Keratinocyte (primary cell): ENCODE measurements at regions not wholly inside any gene's neighbourhood (a gene's known extent, or its start where the extent isn't known, plus 50 kb on each side); places are given as distances from the start of the nearest gene placed in this dataset.

ENCODE experiments used
- DNase-seq: peaks from one replicate; pipeline ENCODE4 v3.0.0-alpha.2; 2011; ENCODE audit warnings: low read depth, missing footprints, low spot score
- FAIRE-seq: peaks from 2 replicates; lab custom pipeline; 2011; peaks lifted over from hg19 to GRCh38; lab: Jason Lieb, UNC
- H2AFZ ChIP-seq: 2 replicates; pipeline ENCODE4 v1.6.0; 2012; ENCODE audit warnings: low read length, control low read depth, inconsistent platforms; ENCODE audit not compliant: control insufficient read depth
- H3K27ac ChIP-seq: 2 replicates; pipeline ENCODE4 v1.5.1; 2011; ENCODE audit warnings: low read length; ENCODE audit not compliant: control insufficient read depth, insufficient read depth
- H3K27me3 ChIP-seq: 3 replicates; pipeline ENCODE4 v1.6.0; 2011; ENCODE audit warnings: low read length; ENCODE audit not compliant: control insufficient read depth, insufficient read depth; ENCODE audit errors: extremely low read depth
- H3K36me3 ChIP-seq, 2 experiments: 2 replicates in 1 of 2; 3 replicates in 1 of 2; pipeline ENCODE4 v1.5.1; 2011; ENCODE audit warnings: low read length in 2 of 2, mild to moderate bottlenecking in 1 of 2; ENCODE audit not compliant: control insufficient read depth in 2 of 2, insufficient read depth in 2 of 2; ENCODE audit errors: extremely low read depth in 1 of 2
- H3K4me1 ChIP-seq: 3 replicates; pipeline ENCODE4 v1.5.1; 2011; ENCODE audit warnings: low read length; ENCODE audit not compliant: control insufficient read depth, insufficient read depth; ENCODE audit errors: extremely low read depth
- H3K4me2 ChIP-seq: 3 replicates; pipeline ENCODE4 v1.6.0; 2011; ENCODE audit warnings: low read depth, low read length; ENCODE audit not compliant: control insufficient read depth, insufficient read depth; ENCODE audit errors: extremely low read depth
- H3K4me3 ChIP-seq, 3 experiments: fragments of 200-600 bp in 1 of 3; sonication (generic) in 1 of 3; 2 replicates in 2 of 3; 3 replicates in 1 of 3; pipeline ENCODE4 v1.5.1; 2011 to 2016; ENCODE audit warnings: low read length in 3 of 3, mild to moderate bottlenecking in 3 of 3, control low read depth in 2 of 3, inconsistent platforms in 1 of 3, low read depth in 1 of 3, mixed read lengths in 1 of 3, mixed run types in 1 of 3, moderate library complexity in 1 of 3; ENCODE audit not compliant: control insufficient read depth in 2 of 3, insufficient read depth in 2 of 3; ENCODE audit errors: extremely low read depth in 1 of 3
- H3K79me2 ChIP-seq: 2 replicates; pipeline ENCODE4 v1.6.0; 2012; ENCODE audit warnings: low read length; ENCODE audit not compliant: control insufficient read depth, insufficient read depth
- H3K9ac ChIP-seq: 3 replicates; pipeline ENCODE4 v1.6.0; 2011; ENCODE audit warnings: low read length; ENCODE audit not compliant: control insufficient read depth, insufficient read depth; ENCODE audit errors: extremely low read depth
- H3K9me1 ChIP-seq: 3 replicates; pipeline ENCODE4 v1.6.0; 2011; ENCODE audit warnings: low read length; ENCODE audit not compliant: control insufficient read depth, insufficient read depth; ENCODE audit errors: extremely low read depth
- H3K9me3 ChIP-seq: 2 replicates; pipeline ENCODE4 v1.5.1; 2012; ENCODE audit warnings: low read depth, low read length; ENCODE audit not compliant: control insufficient read depth
- H4K20me1 ChIP-seq: 3 replicates; pipeline ENCODE4 v1.6.0; 2011; ENCODE audit warnings: low read length; ENCODE audit not compliant: control insufficient read depth, insufficient read depth; ENCODE audit errors: extremely low read depth
- EZH2 ChIP-seq: IDR thresholded peaks from one replicate; pipeline ENCODE4 v1.6.1; 2012; ENCODE audit warnings: inconsistent platforms, mild to moderate bottlenecking, low read length, moderate library complexity
- dilution Hi-C: fragments of 300-500 bp; cut with MboI; formaldehyde crosslinking; loops from one replicate; pipeline ENCODE4 v1.7.0; 2020; ENCODE audit warnings: low sequenced_read_pairs; ENCODE audit not compliant: extremely low pct_ligation_motif_present
- TF ChIP-seq, protein P1 (sequence below), 3 experiments: IDR thresholded peaks in 1 of 3; conservative IDR thresholded peaks in 1 of 3; optimal IDR thresholded peaks in 1 of 3; 2 replicates in 2 of 3; 3 replicates in 1 of 3; pipeline versions ENCODE3 to v1.5.1; 2011; ENCODE audit warnings: low read length in 3 of 3, mild to moderate bottlenecking in 3 of 3, moderate library complexity in 2 of 3, control low read depth in 1 of 3, inconsistent platforms in 1 of 3; ENCODE audit not compliant: insufficient read depth in 2 of 3; ENCODE audit errors: extremely low read depth in 1 of 3

DNA sequence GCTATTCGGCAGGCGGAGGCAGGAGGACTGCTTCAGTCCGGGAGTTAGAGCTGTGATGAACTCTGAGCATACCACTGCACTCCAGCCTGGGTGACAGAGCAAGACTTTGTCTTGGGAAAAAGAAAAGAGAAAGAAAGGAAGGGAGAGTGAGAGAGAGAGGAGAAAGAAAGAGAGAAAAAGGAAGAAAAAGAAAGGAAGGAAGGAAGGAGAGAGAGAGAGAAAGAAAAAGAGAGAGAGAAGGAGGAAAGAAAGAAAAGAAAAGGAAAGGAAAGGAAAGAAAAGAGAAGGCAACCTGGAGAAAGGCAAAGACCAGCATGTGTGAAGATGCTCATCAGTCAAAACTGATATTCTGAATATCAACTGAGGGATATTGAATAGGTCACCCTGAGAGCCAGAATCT lies 143.1 kb upstream of the SASH1 start:
- H3K4me2 ChIP-seq, result no peak overlapping the region
- H3K9me1 ChIP-seq, result no peaks in the 10 kb centered on the region
- no peaks in the 10 kb centered on the region for H3K27me3 ChIP-seq
- H3K9ac ChIP-seq, result no peak overlapping the region
- dilution Hi-C loops, result no loop called here
- no peak overlapping the region for H3K27ac ChIP-seq
- no peak overlapping the region for H3K4me3 ChIP-seq
- H3K36me3 ChIP-seq, result no peaks in the 10 kb centered on the region
- no peak overlapping the region for H2AFZ ChIP-seq
- no peaks in the 10 kb centered on the region for H3K9me3 ChIP-seq
- DNase-seq, result no peak
- FAIRE-seq, result no peak
- no peaks in the 10 kb centered on the region for H3K4me1 ChIP-seq
- no peak for TF ChIP-seq EZH2
- TF ChIP-seq, protein P1, sequence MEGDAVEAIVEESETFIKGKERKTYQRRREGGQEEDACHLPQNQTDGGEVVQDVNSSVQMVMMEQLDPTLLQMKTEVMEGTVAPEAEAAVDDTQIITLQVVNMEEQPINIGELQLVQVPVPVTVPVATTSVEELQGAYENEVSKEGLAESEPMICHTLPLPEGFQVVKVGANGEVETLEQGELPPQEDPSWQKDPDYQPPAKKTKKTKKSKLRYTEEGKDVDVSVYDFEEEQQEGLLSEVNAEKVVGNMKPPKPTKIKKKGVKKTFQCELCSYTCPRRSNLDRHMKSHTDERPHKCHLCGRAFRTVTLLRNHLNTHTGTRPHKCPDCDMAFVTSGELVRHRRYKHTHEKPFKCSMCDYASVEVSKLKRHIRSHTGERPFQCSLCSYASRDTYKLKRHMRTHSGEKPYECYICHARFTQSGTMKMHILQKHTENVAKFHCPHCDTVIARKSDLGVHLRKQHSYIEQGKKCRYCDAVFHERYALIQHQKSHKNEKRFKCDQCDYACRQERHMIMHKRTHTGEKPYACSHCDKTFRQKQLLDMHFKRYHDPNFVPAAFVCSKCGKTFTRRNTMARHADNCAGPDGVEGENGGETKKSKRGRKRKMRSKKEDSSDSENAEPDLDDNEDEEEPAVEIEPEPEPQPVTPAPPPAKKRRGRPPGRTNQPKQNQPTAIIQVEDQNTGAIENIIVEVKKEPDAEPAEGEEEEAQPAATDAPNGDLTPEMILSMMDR (optimal IDR thresholded peaks at IDR 0.05 in 1 of 3, IDR thresholded peaks at IDR 0.05 in 1 of 3, conservative IDR thresholded peaks at IDR 0.05 in 1 of 3; ENCODE audit: extremely low read depth in 1 of 3, insufficient read depth in 2 of 3, low read length in 3 of 3), result no peak
- no peaks in the 10 kb centered on the region for H3K79me2 ChIP-seq
- no peaks in the 10 kb centered on the region for H4K20me1 ChIP-seq

DNA sequence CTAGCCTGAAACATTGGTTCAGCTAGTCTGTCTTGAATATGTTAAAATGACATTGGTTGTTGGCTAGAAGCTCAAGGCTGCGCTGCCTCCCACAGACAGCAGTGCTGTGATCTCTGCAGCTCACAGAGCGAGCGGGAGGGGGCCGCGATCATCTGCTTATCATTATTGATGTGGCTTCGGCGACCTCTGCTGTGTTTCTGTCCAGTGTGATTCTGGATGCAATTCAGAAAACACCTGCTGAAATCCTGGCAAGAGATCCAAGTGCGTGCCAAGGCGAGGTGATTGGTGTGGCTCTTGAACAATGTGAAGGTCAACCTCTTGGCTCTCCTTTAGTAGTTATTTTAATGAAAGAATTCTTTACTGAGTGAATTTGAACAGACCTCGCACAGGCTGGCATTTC lies 142.3 kb upstream of the SASH1 start:
- H3K4me1 ChIP-seq, result no peaks in the 10 kb centered on the region
- no peak overlapping the region for H2AFZ ChIP-seq
- no peak for DNase-seq
- H3K27me3 ChIP-seq, result no peaks in the 10 kb centered on the region
- H3K9me1 ChIP-seq, result no peaks in the 10 kb centered on the region
- H3K79me2 ChIP-seq, result no peaks in the 10 kb centered on the region
- H3K9ac ChIP-seq, result no peak overlapping the region
- H3K4me2 ChIP-seq, result no peak overlapping the region
- no peaks in the 10 kb centered on the region for H4K20me1 ChIP-seq
- FAIRE-seq, result no peak
- dilution Hi-C loops, result no loop called here
- no peaks in the 10 kb centered on the region for H3K36me3 ChIP-seq
- H3K9me3 ChIP-seq, result no peaks in the 10 kb centered on the region
- TF ChIP-seq EZH2, result no peak
- TF ChIP-seq, protein P1 (optimal IDR thresholded peaks at IDR 0.05 in 1 of 3, IDR thresholded peaks at IDR 0.05 in 1 of 3, conservative IDR thresholded peaks at IDR 0.05 in 1 of 3; ENCODE audit: extremely low read depth in 1 of 3, insufficient read depth in 2 of 3, low read length in 3 of 3), result no peak
- H3K4me3 ChIP-seq, result no peak overlapping the region
- no peak overlapping the region for H3K27ac ChIP-seq
